ENCODE measurements at regions not wholly inside any gene's neighbourhood (a gene's known extent, or its start where the extent isn't known, plus 50 kb on each side); places are given as distances from the start of the nearest gene placed in this dataset.

DNA sequence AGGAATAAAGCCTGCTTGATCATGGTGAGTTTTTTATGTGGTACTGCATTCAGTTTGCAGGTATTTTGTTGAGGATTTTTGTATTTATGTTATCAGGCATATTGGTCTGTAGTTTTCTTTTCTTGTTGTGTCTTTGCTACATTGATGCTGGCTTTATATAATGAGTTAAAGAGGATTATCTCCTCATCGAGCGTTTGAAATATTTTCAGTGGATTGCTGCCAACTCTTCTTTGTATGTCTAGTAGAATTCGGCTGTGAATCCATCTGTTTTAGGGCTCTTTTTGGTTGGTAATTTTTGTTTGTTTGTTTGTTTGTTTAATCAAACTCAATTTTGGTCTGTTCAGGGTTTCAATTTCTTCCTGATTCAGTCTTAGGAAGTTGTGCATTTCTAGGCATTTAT, 758.4 kb downstream of the KCNA4 start:
- TF ChIP-seq, protein P1, sequence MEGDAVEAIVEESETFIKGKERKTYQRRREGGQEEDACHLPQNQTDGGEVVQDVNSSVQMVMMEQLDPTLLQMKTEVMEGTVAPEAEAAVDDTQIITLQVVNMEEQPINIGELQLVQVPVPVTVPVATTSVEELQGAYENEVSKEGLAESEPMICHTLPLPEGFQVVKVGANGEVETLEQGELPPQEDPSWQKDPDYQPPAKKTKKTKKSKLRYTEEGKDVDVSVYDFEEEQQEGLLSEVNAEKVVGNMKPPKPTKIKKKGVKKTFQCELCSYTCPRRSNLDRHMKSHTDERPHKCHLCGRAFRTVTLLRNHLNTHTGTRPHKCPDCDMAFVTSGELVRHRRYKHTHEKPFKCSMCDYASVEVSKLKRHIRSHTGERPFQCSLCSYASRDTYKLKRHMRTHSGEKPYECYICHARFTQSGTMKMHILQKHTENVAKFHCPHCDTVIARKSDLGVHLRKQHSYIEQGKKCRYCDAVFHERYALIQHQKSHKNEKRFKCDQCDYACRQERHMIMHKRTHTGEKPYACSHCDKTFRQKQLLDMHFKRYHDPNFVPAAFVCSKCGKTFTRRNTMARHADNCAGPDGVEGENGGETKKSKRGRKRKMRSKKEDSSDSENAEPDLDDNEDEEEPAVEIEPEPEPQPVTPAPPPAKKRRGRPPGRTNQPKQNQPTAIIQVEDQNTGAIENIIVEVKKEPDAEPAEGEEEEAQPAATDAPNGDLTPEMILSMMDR (IDR thresholded peaks at IDR 0.05; ENCODE audit: insufficient read depth, low read length): no peak
- TF ChIP-seq, protein P2, sequence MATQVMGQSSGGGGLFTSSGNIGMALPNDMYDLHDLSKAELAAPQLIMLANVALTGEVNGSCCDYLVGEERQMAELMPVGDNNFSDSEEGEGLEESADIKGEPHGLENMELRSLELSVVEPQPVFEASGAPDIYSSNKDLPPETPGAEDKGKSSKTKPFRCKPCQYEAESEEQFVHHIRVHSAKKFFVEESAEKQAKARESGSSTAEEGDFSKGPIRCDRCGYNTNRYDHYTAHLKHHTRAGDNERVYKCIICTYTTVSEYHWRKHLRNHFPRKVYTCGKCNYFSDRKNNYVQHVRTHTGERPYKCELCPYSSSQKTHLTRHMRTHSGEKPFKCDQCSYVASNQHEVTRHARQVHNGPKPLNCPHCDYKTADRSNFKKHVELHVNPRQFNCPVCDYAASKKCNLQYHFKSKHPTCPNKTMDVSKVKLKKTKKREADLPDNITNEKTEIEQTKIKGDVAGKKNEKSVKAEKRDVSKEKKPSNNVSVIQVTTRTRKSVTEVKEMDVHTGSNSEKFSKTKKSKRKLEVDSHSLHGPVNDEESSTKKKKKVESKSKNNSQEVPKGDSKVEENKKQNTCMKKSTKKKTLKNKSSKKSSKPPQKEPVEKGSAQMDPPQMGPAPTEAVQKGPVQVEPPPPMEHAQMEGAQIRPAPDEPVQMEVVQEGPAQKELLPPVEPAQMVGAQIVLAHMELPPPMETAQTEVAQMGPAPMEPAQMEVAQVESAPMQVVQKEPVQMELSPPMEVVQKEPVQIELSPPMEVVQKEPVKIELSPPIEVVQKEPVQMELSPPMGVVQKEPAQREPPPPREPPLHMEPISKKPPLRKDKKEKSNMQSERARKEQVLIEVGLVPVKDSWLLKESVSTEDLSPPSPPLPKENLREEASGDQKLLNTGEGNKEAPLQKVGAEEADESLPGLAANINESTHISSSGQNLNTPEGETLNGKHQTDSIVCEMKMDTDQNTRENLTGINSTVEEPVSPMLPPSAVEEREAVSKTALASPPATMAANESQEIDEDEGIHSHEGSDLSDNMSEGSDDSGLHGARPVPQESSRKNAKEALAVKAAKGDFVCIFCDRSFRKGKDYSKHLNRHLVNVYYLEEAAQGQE (IDR thresholded peaks at IDR 0.05; ENCODE audit: insufficient replicate concordance, low read depth): no peak

Measured in HL-60 (cell line).